GM13977 (cell line): ENCODE measurements at regions not wholly inside any gene's neighbourhood (a gene's known extent, or its start where the extent isn't known, plus 50 kb on each side); places are given as distances from the start of the nearest gene placed in this dataset.

Source experiments
- DNase-seq: peaks from one replicate; pipeline ENCODE4 v3.0.0; 2012; ENCODE audit warnings: low spot score
- in situ Hi-C: fragments of 300-500 bp; cut with MboI; formaldehyde crosslinking; loops from one replicate; pipeline ENCODE4 v1.12.0; 2022; ENCODE audit warnings: low sequenced_read_pairs, low pct_unique_long_range_greater_than_20kb, mixed read lengths, inconsistent platforms; ENCODE audit not compliant: unreplicated experiment
- TF ChIP-seq, protein P1 (sequence below): IDR thresholded peaks from 2 replicates; pipeline ENCODE4 v1.5.1; 2012; ENCODE audit warnings: mild to moderate bottlenecking, control low read depth; ENCODE audit not compliant: insufficient read depth; ENCODE audit errors: extremely low read depth, missing control alignments

- TF ChIP-seq, protein P1, sequence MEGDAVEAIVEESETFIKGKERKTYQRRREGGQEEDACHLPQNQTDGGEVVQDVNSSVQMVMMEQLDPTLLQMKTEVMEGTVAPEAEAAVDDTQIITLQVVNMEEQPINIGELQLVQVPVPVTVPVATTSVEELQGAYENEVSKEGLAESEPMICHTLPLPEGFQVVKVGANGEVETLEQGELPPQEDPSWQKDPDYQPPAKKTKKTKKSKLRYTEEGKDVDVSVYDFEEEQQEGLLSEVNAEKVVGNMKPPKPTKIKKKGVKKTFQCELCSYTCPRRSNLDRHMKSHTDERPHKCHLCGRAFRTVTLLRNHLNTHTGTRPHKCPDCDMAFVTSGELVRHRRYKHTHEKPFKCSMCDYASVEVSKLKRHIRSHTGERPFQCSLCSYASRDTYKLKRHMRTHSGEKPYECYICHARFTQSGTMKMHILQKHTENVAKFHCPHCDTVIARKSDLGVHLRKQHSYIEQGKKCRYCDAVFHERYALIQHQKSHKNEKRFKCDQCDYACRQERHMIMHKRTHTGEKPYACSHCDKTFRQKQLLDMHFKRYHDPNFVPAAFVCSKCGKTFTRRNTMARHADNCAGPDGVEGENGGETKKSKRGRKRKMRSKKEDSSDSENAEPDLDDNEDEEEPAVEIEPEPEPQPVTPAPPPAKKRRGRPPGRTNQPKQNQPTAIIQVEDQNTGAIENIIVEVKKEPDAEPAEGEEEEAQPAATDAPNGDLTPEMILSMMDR: no peak
- no peak for DNase-seq
- in situ Hi-C loops: no loop called here
These were observed 508.2 kb upstream of the JAG1 start for GRCh38 chr20:11181966-11182365.

GRCh38 chr20:11182720-11183119 is 508.9 kb upstream of the JAG1 start:
- TF ChIP-seq, protein P1: no peak
- in situ Hi-C loops: no loop called here
- DNase-seq: no peak

GRCh38 chr20:11186301-11187008 is 512.7 kb upstream of the JAG1 start:
- no peak for DNase-seq
- in situ Hi-C loops: no loop called here
- TF ChIP-seq, protein P1: no peak

DNA sequence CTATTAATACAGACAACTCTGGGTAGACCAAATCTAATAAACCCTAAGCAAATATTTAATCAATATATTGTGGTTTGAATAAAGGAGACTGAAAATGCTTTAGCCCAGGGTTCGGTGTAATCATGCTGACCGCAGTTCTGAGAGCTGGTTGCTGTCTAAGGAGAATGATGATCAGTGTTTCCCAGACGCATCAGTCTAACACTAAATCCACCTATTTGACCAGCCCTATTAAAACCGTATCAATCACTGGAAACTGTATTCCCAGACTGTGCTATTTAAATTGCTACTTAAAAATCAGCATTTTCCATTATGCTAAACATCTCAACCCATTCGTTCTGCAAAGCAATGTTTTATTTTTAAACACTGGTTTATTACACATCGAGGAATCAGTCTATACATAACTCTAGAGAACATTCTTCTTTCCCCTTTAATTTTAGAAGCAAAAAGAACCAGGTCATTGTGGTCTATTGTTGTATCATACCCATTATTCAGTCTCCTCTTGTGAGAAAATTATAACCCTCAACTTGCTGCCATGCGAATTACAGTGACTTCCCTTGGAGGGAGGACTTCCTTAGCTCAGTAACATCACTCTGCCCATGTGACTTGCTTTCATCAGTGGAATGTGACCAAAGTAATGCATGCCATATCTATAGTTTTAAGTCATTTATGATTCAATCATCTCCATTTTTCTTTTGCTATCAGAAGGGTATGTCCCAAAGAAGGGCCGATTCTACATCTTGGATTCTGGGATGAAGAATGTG is 515.2 kb upstream of the JAG1 start:
- TF ChIP-seq, protein P1: no peak
- in situ Hi-C loops: no loop called here

GRCh38 chr20:11190741-11191140 is 516.9 kb upstream of the JAG1 start:
- TF ChIP-seq, protein P1: no peak
- DNase-seq: no peak
- in situ Hi-C loops: no loop called here

More for the DNA sequence above, 515.2 kb upstream of the JAG1 start:
- DNase-seq: no peak

DNA sequence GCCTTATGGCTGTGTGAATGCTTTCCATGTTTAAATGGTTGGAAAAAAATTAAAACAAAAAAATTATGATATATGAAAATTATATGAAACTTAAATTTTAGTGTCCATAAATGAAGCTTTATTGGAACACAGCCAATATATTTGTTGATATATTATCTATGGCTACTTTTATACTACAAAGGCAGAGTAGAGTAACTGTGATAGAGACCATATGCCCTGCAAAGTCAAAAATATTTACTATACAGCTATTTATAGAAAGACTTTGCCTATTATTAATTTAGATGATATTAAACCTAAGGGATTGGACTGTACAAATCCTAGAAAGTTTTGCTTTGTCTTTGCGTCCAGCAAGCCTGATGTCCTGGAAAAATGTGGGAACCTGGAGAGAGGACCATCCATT is 518.3 kb upstream of the JAG1 start:
- TF ChIP-seq, protein P1: no peak
- in situ Hi-C loops: no loop called here
- DNase-seq: no peak
